ENCODE measurements at regions not wholly inside any gene's neighbourhood (a gene's known extent, or its start where the extent isn't known, plus 50 kb on each side); places are given as distances from the start of the nearest gene placed in this dataset.
"Not testable (repeated sequence)": the region's sequence is repeated elsewhere in the genome, so short reads cannot be mapped to it uniquely, and the experiment has no call there.

- Mint-ChIP-seq H3K27ac (no peak overlapping the region), H3K4me3 (no peak overlapping the region), H3K27me3 (no peaks in the 10 kb centered on the region), H3K4me1 (no peaks in the 10 kb centered on the region), H3K9me3 (no peaks in the 10 kb centered on the region), H3K36me3 (no peaks in the 10 kb centered on the region)
- no peak for ATAC-seq
These were observed 764.8 kb downstream of the RAPGEF2 start for GRCh38 chr4:159867673-159868072.

- not testable (repeated sequence) for H3K4me1 Mint-ChIP-seq, H3K27me3 Mint-ChIP-seq, H3K36me3 Mint-ChIP-seq, H3K27ac Mint-ChIP-seq, H3K9me3 Mint-ChIP-seq, H3K4me3 Mint-ChIP-seq, ATAC-seq
These were observed 766.1 kb downstream of the RAPGEF2 start for GRCh38 chr4:159868936-159869335.

- no peak overlapping the region for H3K27ac Mint-ChIP-seq
- H3K4me1 Mint-ChIP-seq = no peaks in the 10 kb centered on the region
- H3K4me3 Mint-ChIP-seq = no peak overlapping the region
- ATAC-seq = no peak
- H3K9me3 Mint-ChIP-seq = peaks cover 12% of the 10 kb centered on the region
- no peaks in the 10 kb centered on the region for H3K36me3 Mint-ChIP-seq
- H3K27me3 Mint-ChIP-seq = no peaks in the 10 kb centered on the region
These were observed 768.3 kb downstream of the RAPGEF2 start for GRCh38 chr4:159871141-159871540.

- Mint-ChIP-seq H3K4me1 (no peaks in the 10 kb centered on the region), H3K36me3 (no peaks in the 10 kb centered on the region), H3K27me3 (no peaks in the 10 kb centered on the region), H3K4me3 (no peak overlapping the region), H3K27ac (no peak overlapping the region), H3K9me3 (peaks cover under 1% of the 10 kb centered on the region)
- ATAC-seq = no peak
These were observed 778.3 kb downstream of the RAPGEF2 start for GRCh38 chr4:159881158-159881557.

- Mint-ChIP-seq H3K27me3 (no peaks in the 10 kb centered on the region), H3K27ac (no peak overlapping the region), H3K4me3 (no peak overlapping the region), H3K36me3 (no peaks in the 10 kb centered on the region), H3K4me1 (no peaks in the 10 kb centered on the region), H3K9me3 (peaks cover 2% of the 10 kb centered on the region)
- ATAC-seq = no peak
These were observed 782.1 kb downstream of the RAPGEF2 start for GRCh38 chr4:159884989-159885388.

GRCh38 chr4:159899596-159899995 is 796.7 kb downstream of the RAPGEF2 start:
- Mint-ChIP-seq H3K9me3 (peaks cover 8% of the 10 kb centered on the region), H3K27me3 (no peaks in the 10 kb centered on the region), H3K36me3 (no peaks in the 10 kb centered on the region), H3K27ac (no peak overlapping the region), H3K4me1 (no peaks in the 10 kb centered on the region), H3K4me3 (no peak overlapping the region)
- ATAC-seq = no peak

- ATAC-seq = no peak
- Mint-ChIP-seq H3K27me3 (no peaks in the 10 kb centered on the region), H3K4me1 (no peaks in the 10 kb centered on the region), H3K27ac (no peak overlapping the region), H3K9me3 (peaks cover 6% of the 10 kb centered on the region), H3K4me3 (no peak overlapping the region), H3K36me3 (no peaks in the 10 kb centered on the region)
These were observed 797.7 kb downstream of the RAPGEF2 start for GRCh38 chr4:159900562-159900961.

GRCh38 chr4:159902648-159903047 is 799.8 kb downstream of the RAPGEF2 start:
- Mint-ChIP-seq H3K4me3 (no peak overlapping the region), H3K4me1 (no peaks in the 10 kb centered on the region), H3K36me3 (no peaks in the 10 kb centered on the region), H3K27me3 (no peaks in the 10 kb centered on the region), H3K27ac (no peak overlapping the region), H3K9me3 (peaks cover 4% of the 10 kb centered on the region)
- ATAC-seq = no peak

GRCh38 chr4:159904906-159905305 is 802.0 kb downstream of the RAPGEF2 start:
- Mint-ChIP-seq H3K36me3 (no peaks in the 10 kb centered on the region), H3K4me3 (no peak overlapping the region), H3K27me3 (no peaks in the 10 kb centered on the region), H3K27ac (no peak overlapping the region), H3K4me1 (no peaks in the 10 kb centered on the region), H3K9me3 (no peaks in the 10 kb centered on the region)
- no peak for ATAC-seq

- no peak for ATAC-seq
- no peaks in the 10 kb centered on the region for H3K27me3 Mint-ChIP-seq
- H3K4me1 Mint-ChIP-seq = no peaks in the 10 kb centered on the region
- no peak overlapping the region for H3K27ac Mint-ChIP-seq
- H3K4me3 Mint-ChIP-seq = no peak overlapping the region
- peaks cover 4% of the 10 kb centered on the region for H3K9me3 Mint-ChIP-seq
- no peaks in the 10 kb centered on the region for H3K36me3 Mint-ChIP-seq
These were observed 803.2 kb downstream of the RAPGEF2 start for GRCh38 chr4:159906051-159906450.

- no peak for ATAC-seq
- Mint-ChIP-seq H3K4me1 (no peaks in the 10 kb centered on the region), H3K27ac (no peak overlapping the region), H3K27me3 (no peaks in the 10 kb centered on the region), H3K4me3 (no peak overlapping the region), H3K36me3 (no peaks in the 10 kb centered on the region), H3K9me3 (peaks cover 4% of the 10 kb centered on the region)
These were observed 803.6 kb downstream of the RAPGEF2 start for GRCh38 chr4:159906517-159906916.

GRCh38 chr4:159910721-159911120 is 807.8 kb downstream of the RAPGEF2 start:
- Mint-ChIP-seq H3K4me1 (no peaks in the 10 kb centered on the region), H3K27ac (no peak overlapping the region), H3K27me3 (no peaks in the 10 kb centered on the region), H3K9me3 (peaks cover 4% of the 10 kb centered on the region), H3K4me3 (no peak overlapping the region), H3K36me3 (no peaks in the 10 kb centered on the region)
- no peak for ATAC-seq

GRCh38 chr4:159922119-159922518 is 819.2 kb downstream of the RAPGEF2 start:
- Mint-ChIP-seq H3K4me1 (no peaks in the 10 kb centered on the region), H3K27ac (no peak overlapping the region), H3K36me3 (no peaks in the 10 kb centered on the region), H3K9me3 (peaks cover 18% of the 10 kb centered on the region), H3K4me3 (no peak overlapping the region), H3K27me3 (no peaks in the 10 kb centered on the region)
- ATAC-seq = no peak

GRCh38 chr4:159925770-159926169 is 822.9 kb downstream of the RAPGEF2 start:
- H3K27me3 Mint-ChIP-seq = no peaks in the 10 kb centered on the region
- ATAC-seq = no peak
- H3K4me3 Mint-ChIP-seq = no peak overlapping the region
- H3K9me3 Mint-ChIP-seq = peaks cover 18% of the 10 kb centered on the region
- H3K4me1 Mint-ChIP-seq = no peaks in the 10 kb centered on the region
- H3K27ac Mint-ChIP-seq = no peak overlapping the region
- H3K36me3 Mint-ChIP-seq = no peaks in the 10 kb centered on the region

- Mint-ChIP-seq H3K9me3 (peaks cover 22% of the 10 kb centered on the region), H3K36me3 (no peaks in the 10 kb centered on the region), H3K4me1 (no peaks in the 10 kb centered on the region), H3K27ac (no peak overlapping the region), H3K4me3 (no peak overlapping the region), H3K27me3 (no peaks in the 10 kb centered on the region)
- ATAC-seq = no peak
These were observed 824.0 kb downstream of the RAPGEF2 start for GRCh38 chr4:159926871-159927270.

- H3K4me3 Mint-ChIP-seq = no peak overlapping the region
- ATAC-seq = no peak
- peaks cover 28% of the 10 kb centered on the region for H3K9me3 Mint-ChIP-seq
- H3K4me1 Mint-ChIP-seq = no peaks in the 10 kb centered on the region
- no peak overlapping the region for H3K27ac Mint-ChIP-seq
- H3K27me3 Mint-ChIP-seq = no peaks in the 10 kb centered on the region
- no peaks in the 10 kb centered on the region for H3K36me3 Mint-ChIP-seq
These were observed 824.9 kb downstream of the RAPGEF2 start for GRCh38 chr4:159927781-159928180.

GRCh38 chr4:159934602-159935001 is 831.7 kb downstream of the RAPGEF2 start:
- not testable (repeated sequence) for H3K4me1 Mint-ChIP-seq, H3K27me3 Mint-ChIP-seq, H3K27ac Mint-ChIP-seq, H3K36me3 Mint-ChIP-seq, ATAC-seq, H3K4me3 Mint-ChIP-seq
- H3K9me3 Mint-ChIP-seq = peaks cover 12% of the 10 kb centered on the region
